Mesenchymal stem cell (in vitro differentiated cells and primary cell): ENCODE measurements at regions not wholly inside any gene's neighbourhood (a gene's known extent, or its start where the extent isn't known, plus 50 kb on each side); places are given as distances from the start of the nearest gene placed in this dataset.

Experiments used
- DNase-seq: peaks from one replicate; pipeline ENCODE4 v3.0.0-alpha.2; 2013
- H2AFZ ChIP-seq: one replicate; pipeline ENCODE4 v1.6.1; 2013; ENCODE audit warnings: low read depth, mild to moderate bottlenecking, control low read depth, inconsistent platforms, low read length, moderate library complexity
- H2AK5ac ChIP-seq: 2 replicates; pipeline ENCODE4 v1.6.1; 2013; ENCODE audit warnings: low read length, moderate library complexity, mild to moderate bottlenecking, inconsistent platforms; ENCODE audit not compliant: severe bottlenecking
- H2BK120ac ChIP-seq: one replicate; pipeline ENCODE4 v1.6.1; 2013; ENCODE audit warnings: low read depth, mild to moderate bottlenecking, inconsistent platforms, low read length, moderate library complexity
- H2BK12ac ChIP-seq, 2 experiments: one replicate each; pipeline ENCODE4 v1.6.1; 2013; ENCODE audit warnings: inconsistent platforms in 2 of 2, low read length in 2 of 2, mild to moderate bottlenecking in 2 of 2, moderate library complexity in 2 of 2, control low read depth in 1 of 2
- H2BK15ac ChIP-seq: one replicate; pipeline ENCODE4 v1.6.1; 2013; ENCODE audit warnings: mild to moderate bottlenecking, low read depth, inconsistent platforms; ENCODE audit not compliant: poor library complexity, severe bottlenecking
- H2BK5ac ChIP-seq: 2 replicates; pipeline ENCODE4 v1.6.1; 2013; ENCODE audit warnings: low read depth, mild to moderate bottlenecking, low read length, control low read depth, inconsistent platforms; ENCODE audit not compliant: poor library complexity, severe bottlenecking
- H3K14ac ChIP-seq, 2 experiments: one replicate each; pipeline ENCODE4 v1.6.1; 2013; ENCODE audit warnings: inconsistent platforms in 2 of 2, low read length in 2 of 2, control low read depth in 1 of 2, mild to moderate bottlenecking in 1 of 2, moderate library complexity in 1 of 2
- H3K18ac ChIP-seq, 2 experiments: one replicate each; pipeline ENCODE4 v1.6.1; 2013; ENCODE audit warnings: inconsistent platforms in 2 of 2, low read length in 2 of 2, control low read depth in 1 of 2, low read depth in 1 of 2, mild to moderate bottlenecking in 1 of 2
- H3K23ac ChIP-seq, 2 experiments: one replicate each; pipeline ENCODE4 v1.6.1; 2013; ENCODE audit warnings: inconsistent platforms in 2 of 2, low read length in 2 of 2, mild to moderate bottlenecking in 2 of 2, moderate library complexity in 2 of 2, control low read depth in 1 of 2
- H3K27ac ChIP-seq: 2 replicates; pipeline ENCODE4 v1.5.1; 2013; ENCODE audit warnings: mild to moderate bottlenecking, moderate library complexity, low read length, control low read depth, inconsistent platforms; ENCODE audit not compliant: poor library complexity, severe bottlenecking
- H3K27me3 ChIP-seq, 2 experiments: 2 replicates each; pipeline versions ENCODE4 v1.6.1 to v1.7.0; 2013; ENCODE audit warnings: low read length in 2 of 2, mild to moderate bottlenecking in 2 of 2, moderate library complexity in 2 of 2, control low read depth in 1 of 2, inconsistent platforms in 1 of 2; ENCODE audit not compliant: control insufficient read depth in 1 of 2, insufficient read depth in 1 of 2
- H3K36me3 ChIP-seq, 2 experiments: 2 replicates each; pipeline versions ENCODE4 v1.6.1 to v1.7.0; 2013; ENCODE audit warnings: low read length in 2 of 2, control low read depth in 1 of 2, inconsistent platforms in 1 of 2, low read depth in 1 of 2, mild to moderate bottlenecking in 1 of 2; ENCODE audit not compliant: insufficient read depth in 2 of 2, control insufficient read depth in 1 of 2
- H3K4ac ChIP-seq, 2 experiments: one replicate each; pipeline ENCODE4 v1.6.1; 2013; ENCODE audit warnings: inconsistent platforms in 2 of 2, low read length in 2 of 2, mild to moderate bottlenecking in 2 of 2, moderate library complexity in 2 of 2, control low read depth in 1 of 2, low read depth in 1 of 2
- H3K4me1 ChIP-seq: 2 replicates; pipeline ENCODE4 v1.6.1; 2013; ENCODE audit warnings: low read depth, low read length, control low read depth; ENCODE audit not compliant: control insufficient read depth, insufficient read depth
- H3K4me2 ChIP-seq: 2 replicates; pipeline ENCODE4 v1.6.1; 2013; ENCODE audit warnings: low read length, mild to moderate bottlenecking, inconsistent platforms; ENCODE audit not compliant: poor library complexity, severe bottlenecking
- H3K4me3 ChIP-seq, 2 experiments: 2 replicates each; pipeline versions ENCODE4 v1.5.1 to v1.7.0; 2013; ENCODE audit warnings: low read length in 2 of 2, mild to moderate bottlenecking in 2 of 2, control low read depth in 1 of 2, low read depth in 1 of 2; ENCODE audit not compliant: insufficient read depth in 1 of 2
- H3K79me1 ChIP-seq: replicated peaks from 2 replicates; pipeline ENCODE4 v1.6.1; 2013; ENCODE audit warnings: mild to moderate bottlenecking, control low read depth, low read length, inconsistent platforms; ENCODE audit not compliant: poor library complexity, severe bottlenecking
- H3K9ac ChIP-seq: 2 replicates; pipeline ENCODE4 v1.7.0; 2013; ENCODE audit warnings: mild to moderate bottlenecking, low read length, moderate library complexity
- H3K9me3 ChIP-seq: 2 replicates; pipeline ENCODE4 v1.7.0; 2013; ENCODE audit warnings: mild to moderate bottlenecking, low read length; ENCODE audit not compliant: control insufficient read depth
- H4K8ac ChIP-seq: one replicate; pipeline ENCODE4 v1.6.1; 2013; ENCODE audit warnings: inconsistent platforms, mild to moderate bottlenecking, low read length, moderate library complexity
- H4K91ac ChIP-seq: one replicate; pipeline ENCODE4 v1.6.1; 2013; ENCODE audit warnings: mild to moderate bottlenecking, low read length, inconsistent platforms
- whole genome bisulfite sequencing: methylation state at CpG from one replicate; pipeline ENCODE4 v1.1.7; 2013; ENCODE audit warnings: mixed read lengths; 5-methylcytosine and 5-hydroxymethylcytosine counted together

DNA sequence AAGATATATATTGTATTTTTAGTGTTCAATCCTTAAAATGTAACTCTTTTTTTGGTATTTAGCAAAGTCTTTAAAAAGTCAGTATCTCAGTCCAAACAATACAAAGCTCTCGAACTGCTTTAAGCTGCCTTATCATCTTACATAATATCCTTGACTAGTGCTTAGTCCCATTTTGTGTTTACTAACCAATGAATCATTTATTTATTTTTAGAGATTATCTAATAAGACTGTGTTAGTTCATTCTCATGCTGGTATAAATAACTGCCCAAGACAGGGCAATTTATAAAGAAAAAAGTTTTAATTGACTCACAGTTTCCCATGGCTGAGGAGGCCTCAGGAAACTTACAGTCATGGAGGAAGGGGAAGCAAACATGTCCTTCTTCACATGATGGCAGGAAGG is 248.3 kb upstream of the KYNU start:
- Histone ChIP-seq H3K4ac (no peak overlapping the region), H2BK5ac (no peak overlapping the region), H4K8ac (no peak overlapping the region), H3K79me1 (no peaks in the 10 kb centered on the region), H3K27me3 (no peaks in the 10 kb centered on the region), H3K36me3 (no peaks in the 10 kb centered on the region), H3K9ac (no peak overlapping the region), H2BK120ac (no peak overlapping the region), H3K18ac (no peak overlapping the region), H3K27ac (no peak overlapping the region), H3K23ac (no peak overlapping the region), H2BK12ac (no peak overlapping the region), H3K4me2 (no peak overlapping the region), H3K9me3 (no peaks in the 10 kb centered on the region), H2BK15ac (no peak overlapping the region), H3K14ac (no peak overlapping the region), H2AK5ac (no peak overlapping the region), H4K91ac (no peak overlapping the region), H3K4me1 (no peaks in the 10 kb centered on the region), H2AFZ (no peak overlapping the region), H3K4me3 (no peak overlapping the region)
- DNase-seq = peak; percentile 64
- WGBS = no CpG with 5 or more reads among the region's 1 CpG

- no peak overlapping the region for H4K8ac ChIP-seq
- no peak overlapping the region for H3K4ac ChIP-seq
- no peak overlapping the region for H3K9ac ChIP-seq
- no peak overlapping the region for H2AK5ac ChIP-seq
- no peak overlapping the region for H2BK5ac ChIP-seq
- no peaks in the 10 kb centered on the region for H3K9me3 ChIP-seq
- no peak for DNase-seq
- no peak overlapping the region for H3K4me3 ChIP-seq
- no CpG with 5 or more reads among the region's 2 CpGs for WGBS
- no peak overlapping the region for H3K23ac ChIP-seq
- no peak overlapping the region for H4K91ac ChIP-seq
- H3K4me2 ChIP-seq = no peak overlapping the region
- H2BK120ac ChIP-seq = no peak overlapping the region
- no peak overlapping the region for H3K27ac ChIP-seq
- H3K36me3 ChIP-seq = no peaks in the 10 kb centered on the region
- H3K79me1 ChIP-seq = no peaks in the 10 kb centered on the region
- no peaks in the 10 kb centered on the region for H3K4me1 ChIP-seq
- H3K27me3 ChIP-seq = no peaks in the 10 kb centered on the region
- H2AFZ ChIP-seq = no peak overlapping the region
- no peak overlapping the region for H2BK15ac ChIP-seq
- H3K14ac ChIP-seq = no peak overlapping the region
- H2BK12ac ChIP-seq = no peak overlapping the region
- no peak overlapping the region for H3K18ac ChIP-seq
Observed at GRCh38 chr2:142621287-142621686, 256.2 kb upstream of the KYNU start.

- no peak overlapping the region for H3K9ac ChIP-seq
- H3K9me3 ChIP-seq = no peaks in the 10 kb centered on the region
- H2BK120ac ChIP-seq = no peak overlapping the region
- 96% methylated on average over 1 of the region's 1 CpG for WGBS
- H3K4me3 ChIP-seq = no peak overlapping the region
- H3K23ac ChIP-seq = no peak overlapping the region
- H3K4me2 ChIP-seq = no peak overlapping the region
- H3K4ac ChIP-seq = no peak overlapping the region
- H3K27me3 ChIP-seq = no peaks in the 10 kb centered on the region
- H4K8ac ChIP-seq = no peak overlapping the region
- no peak overlapping the region for H2AK5ac ChIP-seq
- no peak overlapping the region for H4K91ac ChIP-seq
- H3K27ac ChIP-seq = no peak overlapping the region
- no peak overlapping the region for H3K14ac ChIP-seq
- H3K36me3 ChIP-seq = no peaks in the 10 kb centered on the region
- H2BK12ac ChIP-seq = no peak overlapping the region
- no peak overlapping the region for H2AFZ ChIP-seq
- H2BK5ac ChIP-seq = no peak overlapping the region
- DNase-seq = no peak
- no peak overlapping the region for H2BK15ac ChIP-seq
- no peaks in the 10 kb centered on the region for H3K79me1 ChIP-seq
- no peaks in the 10 kb centered on the region for H3K4me1 ChIP-seq
- H3K18ac ChIP-seq = no peak overlapping the region
Observed at GRCh38 chr2:142617461-142617860, 260.0 kb upstream of the KYNU start.

DNA sequence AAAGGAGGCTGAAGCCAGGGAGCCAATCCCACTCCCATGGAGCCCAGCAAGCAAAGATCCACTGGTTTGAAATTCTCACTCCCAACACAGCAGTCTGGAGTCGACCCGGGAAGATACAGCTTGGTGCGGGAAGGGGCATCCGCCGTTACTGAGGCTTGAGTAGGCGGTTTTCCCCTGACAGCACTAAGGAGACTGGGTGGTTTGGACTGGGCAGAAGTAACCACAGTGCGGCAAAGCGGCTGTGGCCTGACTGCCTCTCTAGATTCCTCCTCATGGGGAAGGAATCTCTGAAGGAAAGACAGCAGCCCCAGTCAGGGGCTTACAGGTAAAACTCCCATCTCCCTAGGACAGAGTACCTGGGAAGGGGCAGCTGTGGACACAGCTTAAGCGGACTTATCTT is 261.6 kb upstream of the KYNU start:
- Histone ChIP-seq H3K9me3 (no peaks in the 10 kb centered on the region), H3K79me1 (no peaks in the 10 kb centered on the region), H4K91ac (no peak overlapping the region), H3K18ac (no peak overlapping the region), H3K4ac (no peak overlapping the region), H3K4me2 (no peak overlapping the region), H3K4me1 (no peaks in the 10 kb centered on the region), H2BK120ac (no peak overlapping the region), H2BK5ac (no peak overlapping the region), H2BK15ac (no peak overlapping the region), H3K4me3 (no peak overlapping the region), H3K23ac (no peak overlapping the region), H3K36me3 (no peaks in the 10 kb centered on the region), H3K9ac (no peak overlapping the region), H2BK12ac (no peak overlapping the region), H2AFZ (no peak overlapping the region), H2AK5ac (no peak overlapping the region), H3K14ac (peak overlapping the region in 1 of 2 experiments; percentile 48), H4K8ac (no peak overlapping the region), H3K27me3 (no peaks in the 10 kb centered on the region), H3K27ac (no peak overlapping the region)
- no peak for DNase-seq
- WGBS = 92% methylated on average over 9 of the region's 9 CpGs
